Liver (tissue), 8 donors: ENCODE measurements at regions not wholly inside any gene's neighbourhood (a gene's known extent, or its start where the extent isn't known, plus 50 kb on each side); places are given as distances from the start of the nearest gene placed in this dataset.

Experiments used
- DNase-seq: peaks from one replicate; pipeline ENCODE4 v3.0.0-alpha.2; 2017; ENCODE audit warnings: low spot score
- H3K27ac ChIP-seq, 2 donors: one replicate each; pipeline ENCODE4 v1.7.0; 2013; ENCODE audit warnings: inconsistent platforms in 2 of 2, low read length in 2 of 2, control low read depth in 1 of 2, low read depth in 1 of 2, mild to moderate bottlenecking in 1 of 2
- H3K27me3 ChIP-seq, 4 donors: one replicate each; pipeline versions ENCODE4 v1.6.1 to v1.7.0; 2013; ENCODE audit warnings: low read length in 3 of 4, inconsistent platforms in 1 of 4, mild to moderate bottlenecking in 1 of 4, moderate library complexity in 1 of 4; ENCODE audit not compliant: control insufficient read depth in 4 of 4, insufficient read depth in 4 of 4
- H3K36me3 ChIP-seq, 4 donors: one replicate each; pipeline versions ENCODE4 v1.6.1 to v1.7.0; 2013; ENCODE audit warnings: low read length in 3 of 4, mild to moderate bottlenecking in 3 of 4, low read depth in 1 of 4, moderate library complexity in 1 of 4; ENCODE audit not compliant: control insufficient read depth in 4 of 4, insufficient read depth in 3 of 4
- H3K4me1 ChIP-seq, 4 donors: one replicate each; pipeline versions ENCODE4 v1.6.1 to v1.7.0; 2013; ENCODE audit warnings: low read length in 3 of 4, mild to moderate bottlenecking in 3 of 4, moderate library complexity in 1 of 4; ENCODE audit not compliant: control insufficient read depth in 4 of 4, insufficient read depth in 4 of 4
- H3K4me3 ChIP-seq, 3 donors: one replicate each; pipeline versions ENCODE4 v1.6.1 to v1.7.0; 2013; ENCODE audit warnings: low read length in 3 of 3, control low read depth in 1 of 3, low read depth in 1 of 3, mild to moderate bottlenecking in 1 of 3
- H3K9ac ChIP-seq, 2 donors: one replicate each; pipeline ENCODE4 v1.7.0; 2013; ENCODE audit warnings: low read length in 2 of 2, mild to moderate bottlenecking in 2 of 2, moderate library complexity in 2 of 2, control low read depth in 1 of 2, low read depth in 1 of 2
- H3K9me3 ChIP-seq, 4 donors: one replicate each; pipeline versions ENCODE4 v1.6.1 to v1.7.0; 2013; ENCODE audit warnings: low read length in 3 of 4; ENCODE audit not compliant: control insufficient read depth in 4 of 4
- ATF3 ChIP-seq: IDR thresholded peaks from 2 replicates; pipeline ENCODE4 v1.6.1; 2016; ENCODE audit warnings: antibody characterized with exemption
- CTCF ChIP-seq: fragments of 150-350 bp; IDR thresholded peaks from 2 replicates; pipeline ENCODE4 v1.5.1; 2017; ENCODE audit warnings: improper control_type of control experiment, low read depth, low read length; ENCODE audit not compliant: missing input control
- EGR1 ChIP-seq, 2 donors: IDR thresholded peaks; 2 replicates each; pipeline ENCODE4 v1.6.1; 2016 to 2018; ENCODE audit warnings: antibody characterized with exemption in 2 of 2, low read depth in 2 of 2
- FOXA1 ChIP-seq: IDR thresholded peaks from 2 replicates; pipeline ENCODE4 v1.6.1; 2016; ENCODE audit warnings: antibody characterized with exemption
- FOXA2 ChIP-seq: IDR thresholded peaks from 2 replicates; pipeline ENCODE4 v1.6.1; 2016; ENCODE audit warnings: antibody characterized with exemption
- GABPA ChIP-seq, 2 donors: IDR thresholded peaks in 1 of 2; conservative IDR thresholded peaks in 1 of 2; 2 replicates each; pipeline ENCODE4 v1.6.1; 2016; ENCODE audit warnings: antibody characterized with exemption in 2 of 2, mild to moderate bottlenecking in 1 of 2, moderate library complexity in 1 of 2
- HNF4G ChIP-seq: IDR thresholded peaks from 2 replicates; pipeline ENCODE4 v1.6.1; 2016; ENCODE audit warnings: antibody characterized with exemption
- JUND ChIP-seq, 2 donors: IDR thresholded peaks; 2 replicates each; pipeline ENCODE4 v1.6.1; 2016; ENCODE audit warnings: antibody characterized with exemption in 2 of 2
- MAX ChIP-seq: IDR thresholded peaks from 2 replicates; pipeline ENCODE4 v1.6.1; 2016; ENCODE audit warnings: antibody characterized with exemption
- RAD21 ChIP-seq, 2 donors: IDR thresholded peaks; 2 replicates each; pipeline ENCODE4 v1.6.1; 2016; ENCODE audit warnings: antibody characterized with exemption in 2 of 2, mild to moderate bottlenecking in 2 of 2
- REST ChIP-seq: IDR thresholded peaks from 2 replicates; pipeline ENCODE4 v1.6.1; 2016; ENCODE audit warnings: antibody characterized with exemption, mild to moderate bottlenecking
- SP1 ChIP-seq: IDR thresholded peaks from 2 replicates; pipeline ENCODE4 v1.6.1; 2018; ENCODE audit warnings: antibody characterized with exemption, mild to moderate bottlenecking
- TAF1 ChIP-seq: conservative IDR thresholded peaks from 2 replicates; pipeline ENCODE4 v1.6.1; 2016; ENCODE audit warnings: antibody characterized with exemption, mild to moderate bottlenecking
- YY1 ChIP-seq: IDR thresholded peaks from 2 replicates; pipeline ENCODE4 v1.6.1; 2016; ENCODE audit warnings: antibody characterized with exemption, mild to moderate bottlenecking
- ZBTB33 ChIP-seq: IDR thresholded peaks from 2 replicates; pipeline ENCODE4 v1.6.1; 2016; ENCODE audit warnings: antibody characterized with exemption
- WGBS: extraction: QIAGEN DNeasy Blood & Tissue Kit; methylation state at CpG from one replicate; pipeline ENCODE4 v1.1.7; 2013; 5-methylcytosine and 5-hydroxymethylcytosine counted together
- donor health status: healthy.
- donor health status: healthy.
- donor health status: healthy.
- donor health status: healthy.
- donor health status: healthy.

- TF ChIP-seq REST (no peak), GABPA (IDR thresholded peaks at IDR 0.05 in 1 of 2, conservative IDR thresholded peaks at IDR 0.05 in 1 of 2) (no peak), HNF4G (no peak)
These were observed 69.3 kb downstream of the NHLRC3 start (continued) for GRCh38 chr13:39107561-39107960.

GRCh38 chr13:39108783-39109182 lies 70.5 kb downstream of the NHLRC3 start:
- Histone ChIP-seq H3K36me3 (no peaks in the 10 kb centered on the region), H3K9me3 (no peaks in the 10 kb centered on the region), H3K4me3 (no peak overlapping the region), H3K27me3 (no peaks in the 10 kb centered on the region), H3K4me1 (no peaks in the 10 kb centered on the region), H3K9ac (no peak overlapping the region), H3K27ac (no peak overlapping the region)
- TF ChIP-seq HNF4G = no peak
- TF ChIP-seq ZBTB33 = no peak
- no peak for TF ChIP-seq CTCF
- no peak for TF ChIP-seq FOXA2
- TF ChIP-seq YY1 = no peak
- TF ChIP-seq ATF3 = no peak
- TF ChIP-seq MAX = no peak
- TF ChIP-seq SP1 = no peak
- no peak for TF ChIP-seq RAD21 (IDR thresholded peaks at IDR 0.05)
- TF ChIP-seq TAF1 = no peak
- TF ChIP-seq FOXA1 = no peak
- no peak for TF ChIP-seq EGR1 (IDR thresholded peaks at IDR 0.05; ENCODE audit: low read depth in 2 of 2)
- no peak for TF ChIP-seq JUND (IDR thresholded peaks at IDR 0.05)
- no peak for TF ChIP-seq GABPA (IDR thresholded peaks at IDR 0.05 in 1 of 2, conservative IDR thresholded peaks at IDR 0.05 in 1 of 2)
- WGBS = 49% methylated on average over 2 of the region's 2 CpGs
- no peak for DNase-seq
